ENCODE measurements at regions not wholly inside any gene's neighbourhood (a gene's known extent, or its start where the extent isn't known, plus 50 kb on each side); places are given as distances from the start of the nearest gene placed in this dataset.
"Not testable (repeated sequence)": the region's sequence is repeated elsewhere in the genome, so short reads cannot be mapped to it uniquely, and the experiment has no call there.

- no peak for FAIRE-seq
- CTCF ChIA-PET: no interaction called here
- no peak for TF ChIP-seq NR3C1 (IDR thresholded peaks at IDR 0.05)
- no peak for TF ChIP-seq HOXB13 (CRISPR knock-in tag; IDR thresholded peaks at IDR 0.05; ENCODE audit: low read depth)
- TF ChIP-seq ZFP36 (IDR thresholded peaks at IDR 0.05; ENCODE audit: borderline replicate concordance, partially characterized antibody): no peak
- TF ChIP-seq, protein P1, sequence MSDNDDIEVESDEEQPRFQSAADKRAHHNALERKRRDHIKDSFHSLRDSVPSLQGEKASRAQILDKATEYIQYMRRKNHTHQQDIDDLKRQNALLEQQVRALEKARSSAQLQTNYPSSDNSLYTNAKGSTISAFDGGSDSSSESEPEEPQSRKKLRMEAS (IDR thresholded peaks at IDR 0.05): no peak
- no peak for TF ChIP-seq RNF2 (IDR thresholded peaks at IDR 0.05; ENCODE audit: borderline replicate concordance, low read depth)
- TF ChIP-seq EP300 (IDR thresholded peaks at IDR 0.05): no peak
- TF ChIP-seq JUN (IDR thresholded peaks at IDR 0.05): no peak
- TF ChIP-seq, protein P2, sequence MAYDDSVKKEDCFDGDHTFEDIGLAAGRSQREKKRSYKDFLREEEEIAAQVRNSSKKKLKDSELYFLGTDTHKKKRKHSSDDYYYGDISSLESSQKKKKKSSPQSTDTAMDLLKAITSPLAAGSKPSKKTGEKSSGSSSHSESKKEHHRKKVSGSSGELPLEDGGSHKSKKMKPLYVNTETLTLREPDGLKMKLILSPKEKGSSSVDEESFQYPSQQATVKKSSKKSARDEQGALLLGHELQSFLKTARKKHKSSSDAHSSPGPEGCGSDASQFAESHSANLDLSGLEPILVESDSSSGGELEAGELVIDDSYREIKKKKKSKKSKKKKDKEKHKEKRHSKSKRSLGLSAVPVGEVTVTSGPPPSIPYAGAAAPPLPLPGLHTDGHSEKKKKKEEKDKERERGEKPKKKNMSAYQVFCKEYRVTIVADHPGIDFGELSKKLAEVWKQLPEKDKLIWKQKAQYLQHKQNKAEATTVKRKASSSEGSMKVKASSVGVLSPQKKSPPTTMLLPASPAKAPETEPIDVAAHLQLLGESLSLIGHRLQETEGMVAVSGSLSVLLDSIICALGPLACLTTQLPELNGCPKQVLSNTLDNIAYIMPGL (CRISPR knock-in tag; IDR thresholded peaks at IDR 0.05; ENCODE audit: borderline replicate concordance): no peak
- no peak for TF ChIP-seq PBX3 (IDR thresholded peaks at IDR 0.05)
- TF ChIP-seq, protein P3, sequence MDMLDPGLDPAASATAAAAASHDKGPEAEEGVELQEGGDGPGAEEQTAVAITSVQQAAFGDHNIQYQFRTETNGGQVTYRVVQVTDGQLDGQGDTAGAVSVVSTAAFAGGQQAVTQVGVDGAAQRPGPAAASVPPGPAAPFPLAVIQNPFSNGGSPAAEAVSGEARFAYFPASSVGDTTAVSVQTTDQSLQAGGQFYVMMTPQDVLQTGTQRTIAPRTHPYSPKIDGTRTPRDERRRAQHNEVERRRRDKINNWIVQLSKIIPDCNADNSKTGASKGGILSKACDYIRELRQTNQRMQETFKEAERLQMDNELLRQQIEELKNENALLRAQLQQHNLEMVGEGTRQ (IDR thresholded peaks at IDR 0.05): no peak
- TF ChIP-seq CHD4 (IDR thresholded peaks at IDR 0.05; ENCODE audit: borderline replicate concordance): no peak
- TF ChIP-seq FOSB (CRISPR knock-in tag; IDR thresholded peaks at IDR 0.05): no peak
- no peak for TF ChIP-seq ATOH8 (CRISPR knock-in tag; IDR thresholded peaks at IDR 0.05; ENCODE audit: low read depth)
These were observed 249.0 kb upstream of the CDH2 start for GRCh38 chr18:28425886-28426285.

GRCh38 chr18:28422577-28422976, 245.6 kb upstream of the CDH2 start:
- Histone ChIP-seq H3K4me3 (no peak overlapping the region), H3K27ac (no peak overlapping the region), H3K4me2 (no peak overlapping the region), H3K4me1 (no peaks in the 10 kb centered on the region), H3K9me3 (no peaks in the 10 kb centered on the region)
- DNase-seq (ENCODE audit: low read depth in 1 of 2, low spot score in 1 of 2): no peak
- FAIRE-seq: no peak
- TF ChIP-seq NR3C1 (IDR thresholded peaks at IDR 0.05) (no peak), FOSL2 (IDR thresholded peaks at IDR 0.05) (no peak), FOSL2 (CRISPR knock-in tag; IDR thresholded peaks at IDR 0.05) (no peak)
- TF ChIP-seq, protein P1 (IDR thresholded peaks at IDR 0.05): no peak
- ChIA-PET CTCF (no interaction called here), POLR2A (no interaction called here)
- 47% methylated on average over 2 of the region's 2 CpGs for WGBS (ENCODE audit: missing lambda C conversion rate)
- no peak for ATAC-seq

More at GRCh38 chr18:28425886-28426285, 249.0 kb upstream of the CDH2 start:
- H3K4me3 ChIP-seq: no peak overlapping the region
- WGBS (ENCODE audit: missing lambda C conversion rate): 37% methylated on average over 5 of the region's 5 CpGs
- no peaks in the 10 kb centered on the region for H3K9me3 ChIP-seq
- no peak overlapping the region for H3K4me2 ChIP-seq
- POLR2A ChIA-PET: no interaction called here
- DNase-seq (ENCODE audit: low read depth in 1 of 2, low spot score in 1 of 2): no peak
- no peak for ATAC-seq
- no peaks in the 10 kb centered on the region for H3K4me1 ChIP-seq
- H3K27ac ChIP-seq: no peak overlapping the region

- FAIRE-seq; DNase-seq (ENCODE audit: low read depth in 1 of 2, low spot score in 1 of 2); H3K4me1 ChIP-seq; H3K4me3 ChIP-seq; POLR2A ChIA-PET; H3K9me3 ChIP-seq; ATAC-seq; H3K4me2 ChIP-seq; CTCF ChIA-PET; H3K27ac ChIP-seq: not testable (repeated sequence)
- WGBS (ENCODE audit: missing lambda C conversion rate): 40% methylated on average over 4 of the region's 17 CpGs
These were observed 245.0 kb upstream of the CDH2 start for GRCh38 chr18:28421950-28422349.

DNA sequence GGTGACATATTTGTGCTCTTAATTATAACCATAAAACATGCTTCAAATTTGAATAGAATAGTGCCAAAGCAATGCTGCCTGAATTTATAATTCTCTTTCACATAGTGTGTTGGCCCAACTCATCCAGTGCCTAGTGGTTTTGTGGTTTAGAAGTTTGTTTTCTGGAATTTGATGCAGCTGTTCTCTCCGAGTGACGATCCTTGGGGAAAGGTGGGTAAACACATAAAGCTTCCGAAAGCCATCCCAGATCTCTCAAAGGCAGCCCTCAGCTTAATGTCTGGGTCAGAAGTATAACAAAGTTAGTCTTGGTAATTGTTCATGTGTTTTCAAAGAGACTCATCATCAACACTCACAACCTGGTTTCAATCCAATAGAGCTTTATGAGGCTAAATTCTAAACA, 235.6 kb upstream of the CDH2 start:
- ATAC-seq (no peak), DNase-seq (ENCODE audit: low read depth in 1 of 2, low spot score in 1 of 2) (no peak), FAIRE-seq (no peak)
- no peak for TF ChIP-seq NR3C1 (IDR thresholded peaks at IDR 0.05)
- TF ChIP-seq HOXA7 (CRISPR knock-in tag; IDR thresholded peaks at IDR 0.05): no peak
- TF ChIP-seq, protein P4, sequence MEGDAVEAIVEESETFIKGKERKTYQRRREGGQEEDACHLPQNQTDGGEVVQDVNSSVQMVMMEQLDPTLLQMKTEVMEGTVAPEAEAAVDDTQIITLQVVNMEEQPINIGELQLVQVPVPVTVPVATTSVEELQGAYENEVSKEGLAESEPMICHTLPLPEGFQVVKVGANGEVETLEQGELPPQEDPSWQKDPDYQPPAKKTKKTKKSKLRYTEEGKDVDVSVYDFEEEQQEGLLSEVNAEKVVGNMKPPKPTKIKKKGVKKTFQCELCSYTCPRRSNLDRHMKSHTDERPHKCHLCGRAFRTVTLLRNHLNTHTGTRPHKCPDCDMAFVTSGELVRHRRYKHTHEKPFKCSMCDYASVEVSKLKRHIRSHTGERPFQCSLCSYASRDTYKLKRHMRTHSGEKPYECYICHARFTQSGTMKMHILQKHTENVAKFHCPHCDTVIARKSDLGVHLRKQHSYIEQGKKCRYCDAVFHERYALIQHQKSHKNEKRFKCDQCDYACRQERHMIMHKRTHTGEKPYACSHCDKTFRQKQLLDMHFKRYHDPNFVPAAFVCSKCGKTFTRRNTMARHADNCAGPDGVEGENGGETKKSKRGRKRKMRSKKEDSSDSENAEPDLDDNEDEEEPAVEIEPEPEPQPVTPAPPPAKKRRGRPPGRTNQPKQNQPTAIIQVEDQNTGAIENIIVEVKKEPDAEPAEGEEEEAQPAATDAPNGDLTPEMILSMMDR (IDR thresholded peaks at IDR 0.05): no peak
- TF ChIP-seq ATOH8 (CRISPR knock-in tag; IDR thresholded peaks at IDR 0.05; ENCODE audit: low read depth): no peak
- TF ChIP-seq NPAS2 (CRISPR knock-in tag; IDR thresholded peaks at IDR 0.05; ENCODE audit: borderline replicate concordance): no peak
- TF ChIP-seq FOXS1 (CRISPR knock-in tag; IDR thresholded peaks at IDR 0.05): no peak
- TF ChIP-seq JUNB (IDR thresholded peaks at IDR 0.05): no peak
- no peak for TF ChIP-seq CEBPB (IDR thresholded peaks at IDR 0.05)
- TF ChIP-seq CBX2 (IDR thresholded peaks at IDR 0.05; ENCODE audit: borderline replicate concordance, low read depth): no peak
- H3K4me3 ChIP-seq: no peak overlapping the region
- no peaks in the 10 kb centered on the region for H3K9me3 ChIP-seq
- no peak overlapping the region for H3K27ac ChIP-seq
- ChIA-PET POLR2A (no interaction called here), CTCF (no interaction called here)
- 71% methylated on average over 3 of the region's 3 CpGs for WGBS (ENCODE audit: missing lambda C conversion rate)
- no peaks in the 10 kb centered on the region for H3K4me1 ChIP-seq
- no peak overlapping the region for H3K4me2 ChIP-seq
